PC-3 (cell line): ENCODE measurements at regions not wholly inside any gene's neighbourhood (a gene's known extent, or its start where the extent isn't known, plus 50 kb on each side); places are given as distances from the start of the nearest gene placed in this dataset.

Source experiments
- ATAC-seq: fragments of 200-7000 bp; cut with Tn5 transposase; 2 replicates; pipeline ENCODE4 v1.9.1; 2020; ENCODE audit warnings: mild to moderate bottlenecking, moderate library complexity
- BruUV-seq: library from RNA; stranded (reverse); fragments of 400-500 nt; replicated peaks from 2 replicates; lab custom pipeline; 2021; lab: Mats Ljungman, UMichigan
- CTCF ChIA-PET: fragments of 300-600 bp; sonication (Branson Sonifier 250); formaldehyde crosslinking; loops from one replicate; lab custom pipeline; 2022; ENCODE audit warnings: antibody characterized with exemption; lab: Charles Lee
- POLR2A ChIA-PET: fragments of 300-600 bp; sonication (Branson Sonifier 250); formaldehyde crosslinking; loops from one replicate; lab custom pipeline; 2022; ENCODE audit warnings: antibody characterized with exemption; ENCODE audit not compliant: unreplicated experiment; lab: Charles Lee
- DNase-seq: peaks from one replicate; pipeline ENCODE4 v3.0.0-alpha.2; 2015
- H2AFZ ChIP-seq: fragments of 300-600 bp; sonication (generic); 2 replicates; pipeline ENCODE4 v1.6.0; 2016; ENCODE audit warnings: antibody characterized with exemption, low read length
- H3F3A ChIP-seq: fragments of 300-600 bp; sonication (generic); one replicate; pipeline ENCODE4 v1.6.0; 2017; ENCODE audit warnings: antibody characterized with exemption, low read length, control low read depth, mild to moderate bottlenecking; ENCODE audit not compliant: unreplicated experiment
- H3K27ac ChIP-seq: fragments of 300-600 bp; sonication (generic); 2 replicates; pipeline ENCODE4 v1.5.1; 2016; ENCODE audit warnings: mild to moderate bottlenecking, low read length
- H3K27me3 ChIP-seq: fragments of 300-600 bp; sonication (generic); 2 replicates; pipeline ENCODE4 v1.6.1; 2016; ENCODE audit warnings: low read length, mixed read lengths
- H3K36me3 ChIP-seq: fragments of 300-600 bp; sonication (generic); 2 replicates; pipeline ENCODE4 v1.6.1; 2016; ENCODE audit warnings: low read depth, mixed run types, low read length, mixed read lengths
- H3K4me1 ChIP-seq: fragments of 300-600 bp; sonication (generic); 2 replicates; pipeline ENCODE4 v1.5.1; 2016; ENCODE audit warnings: low read length; ENCODE audit not compliant: insufficient read depth
- H3K4me2 ChIP-seq: fragments of 300-600 bp; sonication (generic); 2 replicates; pipeline ENCODE4 v1.6.0; 2016; ENCODE audit warnings: low read length
- H3K4me3 ChIP-seq: fragments of 300-600 bp; sonication (generic); 2 replicates; pipeline ENCODE4 v1.5.1; 2016; ENCODE audit warnings: mild to moderate bottlenecking, low read length, mixed read lengths
- H3K79me2 ChIP-seq: fragments of 300-600 bp; sonication (generic); 2 replicates; pipeline ENCODE4 v1.6.1; 2017; ENCODE audit warnings: low read length, mixed read lengths
- H3K9ac ChIP-seq: fragments of 300-600 bp; sonication (generic); 2 replicates; pipeline ENCODE4 v1.6.0; 2016; ENCODE audit warnings: mild to moderate bottlenecking, low read length
- H3K9me2 ChIP-seq: fragments of 300-600 bp; sonication (generic); replicated peaks from 2 replicates; pipeline ENCODE4 v1.6.1; 2016; ENCODE audit warnings: mixed run types, low read length, mixed read lengths
- H3K9me3 ChIP-seq: fragments of 300-600 bp; sonication (generic); 2 replicates; pipeline ENCODE4 v1.6.1; 2016; ENCODE audit warnings: low read length, mixed read lengths
- H4K20me1 ChIP-seq: fragments of 300-600 bp; sonication (generic); 2 replicates; pipeline ENCODE4 v1.6.1; 2016; ENCODE audit warnings: low read length, mixed read lengths
- EZH2 ChIP-seq: fragments of 300-600 bp; sonication (generic); IDR thresholded peaks from one replicate; pipeline ENCODE4 v1.6.1; 2017; ENCODE audit warnings: antibody characterized with exemption, mild to moderate bottlenecking, low read length; ENCODE audit not compliant: unreplicated experiment
- EZH2phosphoT487 ChIP-seq: fragments of 300-600 bp; sonication (generic); IDR thresholded peaks from 2 replicates; pipeline ENCODE4 v1.6.1; 2018; ENCODE audit warnings: mild to moderate bottlenecking, antibody characterized with exemption, low read length, borderline replicate concordance
- intact Hi-C: fragments of 100-400 bp; cut with micrococcal nuclease; formaldehyde crosslinking; loops from 2 replicates; pipeline ENCODE4 v1.9.0; 2023
- TF ChIP-seq, protein P1 (sequence below): fragments of 300-600 bp; sonication (generic); conservative IDR thresholded peaks from 2 replicates; pipeline ENCODE4 v1.5.1; 2017; ENCODE audit warnings: antibody characterized with exemption, low read depth, mild to moderate bottlenecking, low read length

DNA sequence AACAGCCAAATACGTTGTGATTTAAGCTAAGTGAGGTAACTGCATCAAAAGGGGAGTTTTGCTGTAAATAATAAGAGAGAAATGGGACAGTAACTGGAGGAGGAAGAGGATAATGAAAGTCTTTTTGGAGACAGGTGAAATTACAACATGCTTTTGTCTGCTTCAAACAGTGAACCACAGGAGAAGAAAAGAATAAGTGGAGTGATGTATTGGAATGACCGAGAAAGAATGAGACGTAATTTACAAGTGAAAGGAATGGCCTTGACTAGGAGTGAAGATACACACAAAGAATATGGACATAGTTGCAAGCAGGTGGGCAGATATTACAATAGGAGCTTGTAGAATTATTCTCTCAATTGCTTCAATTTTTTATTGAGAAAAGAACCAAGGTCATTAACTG is 550.8 kb downstream of the DIPK2A start:
- ChIA-PET POLR2A (no interaction called here), CTCF (no interaction called here)
- Histone ChIP-seq H4K20me1 (no peaks in the 10 kb centered on the region), H3K4me2 (no peak overlapping the region), H3K79me2 (no peaks in the 10 kb centered on the region), H2AFZ (no peak overlapping the region), H3K9ac (no peak overlapping the region), H3K27ac (no peak overlapping the region), H3K4me1 (no peaks in the 10 kb centered on the region), H3F3A (no peaks in the 10 kb centered on the region), H3K9me2 (no peaks in the 10 kb centered on the region), H3K27me3 (no peaks in the 10 kb centered on the region), H3K9me3 (no peaks in the 10 kb centered on the region), H3K4me3 (no peak overlapping the region), H3K36me3 (no peaks in the 10 kb centered on the region)
- BruUV-seq: no TSS peak
- DNase-seq (no peak), ATAC-seq (no peak)
- intact Hi-C loops: no loop called here
- no peak for TF ChIP-seq EZH2
- TF ChIP-seq, protein P1, sequence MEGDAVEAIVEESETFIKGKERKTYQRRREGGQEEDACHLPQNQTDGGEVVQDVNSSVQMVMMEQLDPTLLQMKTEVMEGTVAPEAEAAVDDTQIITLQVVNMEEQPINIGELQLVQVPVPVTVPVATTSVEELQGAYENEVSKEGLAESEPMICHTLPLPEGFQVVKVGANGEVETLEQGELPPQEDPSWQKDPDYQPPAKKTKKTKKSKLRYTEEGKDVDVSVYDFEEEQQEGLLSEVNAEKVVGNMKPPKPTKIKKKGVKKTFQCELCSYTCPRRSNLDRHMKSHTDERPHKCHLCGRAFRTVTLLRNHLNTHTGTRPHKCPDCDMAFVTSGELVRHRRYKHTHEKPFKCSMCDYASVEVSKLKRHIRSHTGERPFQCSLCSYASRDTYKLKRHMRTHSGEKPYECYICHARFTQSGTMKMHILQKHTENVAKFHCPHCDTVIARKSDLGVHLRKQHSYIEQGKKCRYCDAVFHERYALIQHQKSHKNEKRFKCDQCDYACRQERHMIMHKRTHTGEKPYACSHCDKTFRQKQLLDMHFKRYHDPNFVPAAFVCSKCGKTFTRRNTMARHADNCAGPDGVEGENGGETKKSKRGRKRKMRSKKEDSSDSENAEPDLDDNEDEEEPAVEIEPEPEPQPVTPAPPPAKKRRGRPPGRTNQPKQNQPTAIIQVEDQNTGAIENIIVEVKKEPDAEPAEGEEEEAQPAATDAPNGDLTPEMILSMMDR: no peak
- TF ChIP-seq EZH2phosphoT487: no peak

DNA sequence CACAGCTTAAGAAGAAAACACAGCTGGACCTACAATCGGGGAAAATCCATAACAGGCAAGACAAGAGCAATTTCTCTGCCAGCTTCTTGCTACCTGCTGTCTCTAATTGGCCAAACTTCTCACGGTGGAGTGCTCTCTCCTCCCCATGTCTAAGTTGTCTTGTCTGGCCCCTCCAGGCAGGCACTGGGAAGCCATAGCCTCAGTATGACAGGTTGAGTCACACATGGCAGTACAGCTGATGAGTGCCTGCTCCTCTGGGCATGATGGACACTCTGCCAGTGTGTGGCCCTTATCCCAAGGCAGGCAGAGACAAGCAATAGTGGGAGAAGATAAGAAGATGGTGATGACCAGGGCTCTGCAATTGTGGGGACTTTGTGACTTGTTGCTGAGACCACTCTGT is 551.8 kb downstream of the DIPK2A start:
- TF ChIP-seq, protein P1: no peak
- TF ChIP-seq EZH2 (no peak), EZH2phosphoT487 (no peak)
- intact Hi-C loops: no loop called here
- H3K27ac ChIP-seq: no peak overlapping the region
- ChIA-PET CTCF (no interaction called here), POLR2A (no interaction called here)
- no peaks in the 10 kb centered on the region for H4K20me1 ChIP-seq
- no peak overlapping the region for H3K4me3 ChIP-seq
- H2AFZ ChIP-seq: no peak overlapping the region
- no TSS peak for BruUV-seq
- H3K9ac ChIP-seq: no peak overlapping the region
- no peaks in the 10 kb centered on the region for H3F3A ChIP-seq
- H3K4me2 ChIP-seq: no peak overlapping the region
- no peaks in the 10 kb centered on the region for H3K9me2 ChIP-seq
- H3K79me2 ChIP-seq: no peaks in the 10 kb centered on the region
- no peaks in the 10 kb centered on the region for H3K27me3 ChIP-seq
- no peaks in the 10 kb centered on the region for H3K9me3 ChIP-seq
- no peaks in the 10 kb centered on the region for H3K36me3 ChIP-seq
- H3K4me1 ChIP-seq: no peaks in the 10 kb centered on the region
- DNase-seq (no peak), ATAC-seq (no peak)

DNA sequence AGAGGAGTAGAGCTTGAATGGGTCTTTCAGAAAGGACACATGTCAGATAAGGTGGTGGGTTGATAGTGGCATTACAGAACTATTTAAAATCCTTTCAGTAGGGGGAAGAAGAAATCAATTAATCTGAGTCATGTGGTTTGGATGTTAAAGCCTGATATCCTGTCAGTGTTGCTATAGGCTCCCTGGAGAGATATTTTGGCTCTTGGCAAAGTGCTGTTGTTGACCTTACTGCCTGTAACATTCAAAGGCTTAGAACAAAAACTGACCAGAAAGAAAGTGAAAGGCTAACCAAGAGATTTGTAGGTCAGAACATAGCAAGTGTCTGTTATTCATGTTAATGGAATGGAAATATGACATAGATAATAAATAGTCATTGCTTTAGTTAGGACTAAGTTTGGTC is 552.9 kb downstream of the DIPK2A start:
- intact Hi-C loops: no loop called here
- H3K4me2 ChIP-seq: no peak overlapping the region
- H3K4me1 ChIP-seq: no peaks in the 10 kb centered on the region
- no peak overlapping the region for H3K4me3 ChIP-seq
- BruUV-seq: no TSS peak
- DNase-seq (no peak), ATAC-seq (no peak)
- H3K79me2 ChIP-seq: no peaks in the 10 kb centered on the region
- no peak overlapping the region for H3K9ac ChIP-seq
- H3K36me3 ChIP-seq: no peaks in the 10 kb centered on the region
- no peak overlapping the region for H2AFZ ChIP-seq
- H4K20me1 ChIP-seq: no peaks in the 10 kb centered on the region
- H3K9me2 ChIP-seq: no peaks in the 10 kb centered on the region
- H3F3A ChIP-seq: no peaks in the 10 kb centered on the region
- ChIA-PET CTCF (no interaction called here), POLR2A (no interaction called here)
- TF ChIP-seq EZH2phosphoT487 (no peak), EZH2 (no peak)
- TF ChIP-seq, protein P1: no peak
- H3K27me3 ChIP-seq: no peaks in the 10 kb centered on the region
- no peak overlapping the region for H3K27ac ChIP-seq
- H3K9me3 ChIP-seq: no peaks in the 10 kb centered on the region
